Caco-2 (cell line): ENCODE measurements at regions not wholly inside any gene's neighbourhood (a gene's known extent, or its start where the extent isn't known, plus 50 kb on each side); places are given as distances from the start of the nearest gene placed in this dataset.

Source experiments
- BruUV-seq: library from RNA; stranded (reverse); fragments of 400-500 nt; replicated peaks from 2 replicates; lab custom pipeline; 2021; lab: Mats Ljungman, UMichigan
- CTCF ChIA-PET: fragments of 300-600 bp; sonication (Branson Sonifier 250); formaldehyde crosslinking; loops from one replicate; lab custom pipeline; 2022; ENCODE audit warnings: antibody characterized with exemption; lab: Charles Lee
- POLR2A ChIA-PET: fragments of 300-600 bp; sonication (Branson Sonifier 250); formaldehyde crosslinking; loops from one replicate; lab custom pipeline; 2022; ENCODE audit warnings: antibody characterized with exemption; lab: Charles Lee
- DNase-seq, 2 experiments: peaks; one replicate each; pipeline versions ENCODE4 v3.0.0 to v3.0.0-alpha.2; 2020 to 2022
- H3K27me3 ChIP-seq: replicated peaks from 2 replicates; pipeline ENCODE4 v1.6.0; 2011; ENCODE audit warnings: low read length; ENCODE audit not compliant: control insufficient read depth, insufficient read depth
- H3K36me3 ChIP-seq: 2 replicates; pipeline ENCODE4 v1.5.1; 2011; ENCODE audit warnings: low read length; ENCODE audit not compliant: control insufficient read depth, insufficient read depth
- H3K4me1 ChIP-seq: fragments of 250-450 bp; sonication (Bioruptor Pico); 2 replicates; pipeline ENCODE4 v1.5.1; 2020; ENCODE audit warnings: mild to moderate bottlenecking
- H3K4me3 ChIP-seq: 2 replicates; pipeline ENCODE4 v1.5.1; 2011; ENCODE audit warnings: low read depth, mild to moderate bottlenecking, control low read depth, low read length
- H3K9me3 ChIP-seq: fragments of 250-450 bp; sonication (Bioruptor Pico); 2 replicates; pipeline ENCODE4 v1.5.1; 2020; ENCODE audit warnings: mild to moderate bottlenecking, moderate library complexity
- H3K27ac Mint-ChIP-seq: one replicate; pipeline ENCODE4 v1.8.0; 2022; ENCODE audit warnings: mixed read lengths; ENCODE audit not compliant: unreplicated experiment
- H3K27me3 Mint-ChIP-seq: one replicate; pipeline ENCODE4 v1.8.0; 2022; ENCODE audit warnings: mixed read lengths; ENCODE audit not compliant: insufficient read depth, unreplicated experiment
- H3K36me3 Mint-ChIP-seq: one replicate; pipeline ENCODE4 v1.8.0; 2022; ENCODE audit warnings: mild to moderate bottlenecking, mixed read lengths; ENCODE audit not compliant: insufficient read depth, unreplicated experiment
- H3K4me1 Mint-ChIP-seq: one replicate; pipeline ENCODE4 v1.8.0; 2022; ENCODE audit warnings: low read depth, mixed read lengths; ENCODE audit not compliant: unreplicated experiment
- H3K4me3 Mint-ChIP-seq: one replicate; pipeline ENCODE4 v1.8.0; 2022; ENCODE audit warnings: mild to moderate bottlenecking, moderate library complexity, mixed read lengths; ENCODE audit not compliant: unreplicated experiment
- H3K9me3 Mint-ChIP-seq: one replicate; pipeline ENCODE4 v1.8.0; 2022; ENCODE audit warnings: mixed read lengths; ENCODE audit not compliant: unreplicated experiment
- CTCF ChIP-seq, 2 experiments: fragments of 200-600 bp in 1 of 2; IDR thresholded peaks; 1 replicate in 1 of 2; 2 replicates in 1 of 2; pipeline versions ENCODE4 v1.5.1 to v1.8.0; 2011 to 2022; ENCODE audit warnings: antibody characterized with exemption in 1 of 2, control low read depth in 1 of 2, inconsistent platforms in 1 of 2, low read depth in 1 of 2, low read length in 1 of 2, mild to moderate bottlenecking in 1 of 2, moderate library complexity in 1 of 2; ENCODE audit not compliant: insufficient read depth in 1 of 2, severe bottlenecking in 1 of 2, unreplicated experiment in 1 of 2
- intact Hi-C: fragments of 100-400 bp; cut with micrococcal nuclease; formaldehyde crosslinking; loops from one replicate; pipeline ENCODE4 v1.10.0; 2022; ENCODE audit not compliant: unreplicated experiment

DNA sequence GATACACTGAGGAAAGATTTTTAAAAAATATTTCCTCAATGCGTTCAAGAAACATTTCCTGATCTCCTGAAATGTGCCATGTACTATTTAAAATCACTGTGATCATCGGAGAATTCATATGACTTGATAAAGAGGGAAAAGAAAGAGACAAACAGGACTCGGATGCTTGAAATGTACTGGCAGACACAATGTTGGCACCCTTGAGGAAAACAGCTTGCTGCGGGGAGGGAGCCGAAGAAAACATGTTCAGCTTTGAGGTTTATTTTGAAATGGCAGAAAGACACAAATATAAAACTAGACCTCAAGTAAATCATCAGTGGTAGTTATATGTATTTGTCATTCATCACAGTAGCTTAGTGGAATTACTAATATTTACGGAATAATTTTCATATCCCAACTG is 100.9 kb upstream of the BRINP3 start:
- Histone ChIP-seq H3K4me1 (no peaks in the 10 kb centered on the region), H3K4me3 (no peak overlapping the region), H3K36me3 (no peaks in the 10 kb centered on the region), H3K27me3 (no peaks in the 10 kb centered on the region), H3K9me3 (no peaks in the 10 kb centered on the region)
- Mint-ChIP-seq H3K4me3 (no peak overlapping the region), H3K4me1 (no peaks in the 10 kb centered on the region), H3K27me3 (peaks cover 6% of the 10 kb centered on the region), H3K27ac (no peak overlapping the region), H3K36me3 (no peaks in the 10 kb centered on the region), H3K9me3 (no peaks in the 10 kb centered on the region)
- CTCF ChIA-PET = no interaction called here
- intact Hi-C loops = no loop called here
- no TSS peak for BruUV-seq
- DNase-seq = no peak
- TF ChIP-seq CTCF (IDR thresholded peaks at IDR 0.05; ENCODE audit: insufficient read depth in 1 of 2, low read depth in 1 of 2, low read length in 1 of 2, severe bottlenecking in 1 of 2, unreplicated experiment in 1 of 2) = no peak
- POLR2A ChIA-PET = no interaction called here

DNA sequence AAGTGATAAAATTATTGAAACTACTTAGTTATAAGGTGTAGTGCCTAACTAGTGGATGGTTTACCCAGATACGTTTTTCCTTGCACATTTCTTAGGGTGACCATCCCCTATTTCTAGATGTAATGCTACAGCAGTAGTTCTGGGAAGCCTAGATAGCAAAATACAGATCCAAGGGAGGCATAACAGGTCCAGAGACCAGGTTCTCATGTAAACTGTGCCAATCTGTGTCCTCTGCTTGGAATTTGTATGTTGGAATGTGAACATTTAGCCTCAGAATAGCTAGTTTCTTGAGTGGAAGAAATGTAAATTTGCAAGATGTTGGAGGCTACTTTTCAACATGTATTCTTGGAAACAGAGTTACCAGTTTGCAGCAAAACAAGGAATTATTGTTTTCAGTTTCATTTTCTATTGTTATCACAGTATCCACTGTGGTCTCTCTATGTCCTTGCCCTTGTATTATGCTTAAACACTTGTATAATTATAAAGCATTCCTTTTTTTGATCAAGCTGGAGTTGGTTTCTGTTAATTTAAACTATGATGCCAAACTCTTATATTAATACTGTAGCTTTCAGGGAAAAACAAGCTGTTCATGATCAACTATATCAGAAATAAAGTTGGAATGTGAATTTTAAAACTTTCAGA is 102.0 kb upstream of the BRINP3 start:
- ChIA-PET POLR2A (no interaction called here), CTCF (no interaction called here)
- no peaks in the 10 kb centered on the region for H3K9me3 ChIP-seq
- Mint-ChIP-seq H3K27me3 (peaks cover 6% of the 10 kb centered on the region), H3K4me1 (no peaks in the 10 kb centered on the region), H3K9me3 (no peaks in the 10 kb centered on the region), H3K27ac (no peak overlapping the region), H3K36me3 (no peaks in the 10 kb centered on the region), H3K4me3 (no peak overlapping the region)
- BruUV-seq = no TSS peak
- H3K27me3 ChIP-seq = no peaks in the 10 kb centered on the region
- intact Hi-C loops = no loop called here
- DNase-seq = no peak
- no peaks in the 10 kb centered on the region for H3K4me1 ChIP-seq
- H3K4me3 ChIP-seq = no peak overlapping the region
- H3K36me3 ChIP-seq = no peaks in the 10 kb centered on the region
- TF ChIP-seq CTCF (IDR thresholded peaks at IDR 0.05; ENCODE audit: insufficient read depth in 1 of 2, low read depth in 1 of 2, low read length in 1 of 2, severe bottlenecking in 1 of 2, unreplicated experiment in 1 of 2) = no peak

DNA sequence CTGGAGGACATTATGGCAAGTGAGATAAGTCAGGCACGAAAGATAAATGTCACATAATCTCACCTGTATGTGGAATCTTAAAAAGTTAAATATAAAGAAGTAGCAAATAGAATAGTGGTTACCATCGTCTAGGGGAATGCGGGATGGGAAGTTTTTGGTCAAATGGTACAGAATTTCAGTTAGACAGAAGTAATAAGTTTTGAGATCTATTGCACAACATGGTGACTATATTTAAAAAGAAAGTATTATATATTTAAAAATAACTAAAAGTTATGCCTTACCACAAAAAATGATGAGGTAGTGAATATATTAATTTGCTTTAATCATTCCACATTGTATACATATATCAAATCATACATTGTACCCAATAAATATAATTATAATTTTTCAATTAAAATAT is 106.2 kb upstream of the BRINP3 start:
- Histone ChIP-seq H3K4me1 (no peaks in the 10 kb centered on the region), H3K9me3 (no peaks in the 10 kb centered on the region), H3K27me3 (no peaks in the 10 kb centered on the region), H3K36me3 (no peaks in the 10 kb centered on the region), H3K4me3 (no peak overlapping the region)
- no TSS peak for BruUV-seq
- no peak overlapping the region for H3K4me3 Mint-ChIP-seq
- POLR2A ChIA-PET = no interaction called here
- DNase-seq = no peak
- intact Hi-C loops = no loop called here
- no peaks in the 10 kb centered on the region for H3K36me3 Mint-ChIP-seq
- no peak overlapping the region for H3K27ac Mint-ChIP-seq
- CTCF ChIA-PET = no interaction called here
- TF ChIP-seq CTCF (IDR thresholded peaks at IDR 0.05; ENCODE audit: insufficient read depth in 1 of 2, low read depth in 1 of 2, low read length in 1 of 2, severe bottlenecking in 1 of 2, unreplicated experiment in 1 of 2) = no peak
- no peaks in the 10 kb centered on the region for H3K27me3 Mint-ChIP-seq
- no peaks in the 10 kb centered on the region for H3K9me3 Mint-ChIP-seq
- H3K4me1 Mint-ChIP-seq = no peaks in the 10 kb centered on the region
